Fibroblast of villous mesenchyme (primary cell): ENCODE measurements at regions not wholly inside any gene's neighbourhood (a gene's known extent, or its start where the extent isn't known, plus 50 kb on each side); places are given as distances from the start of the nearest gene placed in this dataset.

Source experiments
- DNase-seq: peaks from one replicate; pipeline ENCODE4 v3.0.0-alpha.2; 2010; ENCODE audit warnings: low read depth
- H3K4me3 ChIP-seq: 2 replicates; pipeline ENCODE4 v1.5.1; 2011; ENCODE audit warnings: low read depth, mild to moderate bottlenecking, low read length
- CTCF ChIP-seq: IDR thresholded peaks from 2 replicates; pipeline ENCODE4 v1.5.1; 2012; ENCODE audit warnings: low read depth, mild to moderate bottlenecking, low read length; ENCODE audit not compliant: insufficient read depth

DNA sequence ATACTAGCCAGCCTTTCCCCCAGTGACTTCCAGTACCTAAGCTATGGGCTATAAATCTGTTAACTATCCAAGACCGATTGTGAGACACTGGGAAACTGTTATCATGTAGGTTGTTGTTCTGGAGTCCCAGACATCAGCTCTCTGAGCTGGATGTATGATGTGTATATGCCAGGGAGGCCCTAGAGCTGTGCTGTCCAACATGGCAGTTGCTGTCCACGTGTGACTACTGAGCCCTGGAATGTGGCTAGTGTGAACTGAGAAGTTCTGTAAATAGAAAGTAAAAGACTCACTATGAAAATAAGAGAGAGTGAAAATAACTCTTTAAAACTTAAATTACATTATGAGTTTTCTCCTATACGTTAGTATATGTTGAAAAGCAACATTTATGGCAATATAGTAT is 755.8 kb upstream of the FBXO33 start:
- TF ChIP-seq CTCF: no peak
- DNase-seq: no peak
- H3K4me3 ChIP-seq: no peak overlapping the region

DNA sequence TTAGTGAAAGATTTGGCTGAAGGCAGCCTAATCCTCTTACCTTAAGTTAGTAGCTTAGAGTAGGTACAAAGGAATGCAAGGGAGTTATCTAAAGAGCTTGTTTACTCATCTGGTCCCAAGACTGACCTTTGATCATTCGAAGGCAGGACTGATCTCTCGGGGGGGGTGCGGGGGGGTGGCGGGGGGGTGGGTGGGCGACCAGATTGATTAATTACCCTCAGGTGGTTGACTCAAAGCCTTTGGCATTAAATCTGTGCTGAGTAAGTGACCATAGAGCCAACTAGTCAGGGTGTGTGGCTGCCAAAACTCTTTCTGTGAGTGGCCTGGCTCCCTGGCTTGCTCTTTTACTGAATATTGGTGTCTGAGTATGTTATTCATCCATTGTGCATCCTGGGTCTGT is 731.9 kb upstream of the FBXO33 start:
- DNase-seq: no peak
- TF ChIP-seq CTCF: no peak

GRCh38 chr14:40139657-40140056 is 707.4 kb upstream of the FBXO33 start:
- no peak for DNase-seq
- TF ChIP-seq CTCF: no peak
- no peak overlapping the region for H3K4me3 ChIP-seq

More for the DNA sequence above, 731.9 kb upstream of the FBXO33 start:
- no peak overlapping the region for H3K4me3 ChIP-seq

DNA sequence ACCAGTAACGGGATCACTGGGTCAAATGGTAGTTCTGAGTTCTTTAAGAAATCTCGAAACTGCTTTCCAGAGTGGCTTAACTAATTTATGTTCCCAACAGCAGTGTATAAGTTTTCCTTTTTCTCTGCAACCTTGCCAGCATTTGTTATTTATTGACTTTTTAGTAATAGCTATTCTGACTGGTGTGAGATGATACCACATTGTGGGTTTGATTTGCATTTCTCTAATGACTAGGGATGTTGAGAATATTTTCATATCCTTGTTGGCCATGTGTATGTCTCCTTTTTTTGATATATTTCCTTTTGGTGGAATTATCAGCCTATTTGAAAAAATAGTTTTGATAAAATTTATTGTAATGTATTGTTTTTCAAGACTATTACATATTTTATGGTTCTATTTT is 701.2 kb upstream of the FBXO33 start:
- H3K4me3 ChIP-seq: no peak overlapping the region
- no peak for TF ChIP-seq CTCF
- no peak for DNase-seq

GRCh38 chr14:40129159-40129558 is 696.9 kb upstream of the FBXO33 start:
- no peak for DNase-seq
- H3K4me3 ChIP-seq: no peak overlapping the region
- TF ChIP-seq CTCF: no peak

GRCh38 chr14:40123816-40124215 is 691.6 kb upstream of the FBXO33 start:
- no peak overlapping the region for H3K4me3 ChIP-seq
- no peak for DNase-seq
- TF ChIP-seq CTCF: no peak

GRCh38 chr14:40122968-40123648 is 690.9 kb upstream of the FBXO33 start:
- H3K4me3 ChIP-seq: no peak overlapping the region
- DNase-seq: no peak
- no peak for TF ChIP-seq CTCF
